NOMO-1 treated with DMSO at 0.1 percent for 48 hours (cell line): ENCODE measurements at regions not wholly inside any gene's neighbourhood (a gene's known extent, or its start where the extent isn't known, plus 50 kb on each side); places are given as distances from the start of the nearest gene placed in this dataset.

Experiments used
- DNase-seq: peaks from one replicate; lab custom pipeline; 2025; ENCODE audit not compliant: unreplicated experiment; lab: John Stamatoyannopoulos, UW

DNA sequence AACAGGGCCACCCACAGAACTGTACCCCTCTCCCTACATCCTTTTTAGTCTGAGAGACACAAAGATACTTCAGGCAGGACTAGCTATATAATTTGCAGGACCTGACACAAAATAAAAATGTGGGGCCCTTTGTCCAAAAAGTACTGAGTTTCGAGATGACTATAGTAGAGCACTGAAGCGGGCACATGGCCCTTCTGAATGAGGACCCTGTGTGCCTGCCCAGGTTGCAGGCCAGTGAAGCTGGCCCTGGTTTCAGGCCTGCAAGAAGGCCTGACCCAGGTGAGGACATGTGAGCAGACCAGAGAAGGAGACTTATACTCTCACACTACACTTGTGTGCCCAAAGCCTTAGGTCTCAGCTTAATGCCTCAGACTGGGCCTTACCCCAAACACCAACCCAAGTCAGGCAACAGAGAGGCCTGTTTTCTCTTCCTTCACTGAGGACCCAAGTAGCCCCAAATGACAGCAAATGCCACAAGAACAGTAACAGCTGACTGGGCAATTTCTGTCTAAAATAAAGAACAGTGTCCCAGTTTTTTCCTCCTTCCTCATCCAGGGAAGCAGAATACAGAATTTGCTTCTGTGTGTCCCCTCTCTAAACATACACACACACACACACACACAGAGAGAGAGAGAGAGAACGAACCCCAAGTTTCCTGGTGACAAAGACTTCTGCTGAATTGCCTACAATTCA lies 100.9 kb upstream of the ARHGEF3 start:
- no peak for DNase-seq

DNA sequence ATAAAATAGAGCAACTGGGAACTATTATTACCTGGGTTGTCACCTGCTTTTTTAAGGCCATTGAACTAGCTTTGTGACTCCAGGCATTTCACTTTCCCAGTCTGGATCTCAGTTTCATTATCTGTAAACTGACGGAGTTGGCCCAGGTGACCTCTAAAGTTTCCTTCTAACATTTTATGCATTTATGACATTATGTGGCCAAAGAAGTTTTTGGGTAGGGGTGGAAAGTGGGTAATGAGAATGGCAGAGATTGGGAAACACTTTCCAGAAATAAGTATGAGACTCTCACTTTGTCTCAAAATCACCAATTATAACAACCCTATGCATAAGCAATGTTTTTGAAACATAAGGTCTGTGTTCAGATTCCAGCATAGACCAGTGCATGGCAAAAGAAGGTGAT lies 99.1 kb upstream of the ARHGEF3 start:
- no peak for DNase-seq

- DNase-seq, result no peak
Observed at GRCh38 chr3:56899851-56900250, 98.1 kb upstream of the ARHGEF3 start.

- DNase-seq, result no peak
Observed at GRCh38 chr3:56899078-56899477, 97.3 kb upstream of the ARHGEF3 start.

DNA sequence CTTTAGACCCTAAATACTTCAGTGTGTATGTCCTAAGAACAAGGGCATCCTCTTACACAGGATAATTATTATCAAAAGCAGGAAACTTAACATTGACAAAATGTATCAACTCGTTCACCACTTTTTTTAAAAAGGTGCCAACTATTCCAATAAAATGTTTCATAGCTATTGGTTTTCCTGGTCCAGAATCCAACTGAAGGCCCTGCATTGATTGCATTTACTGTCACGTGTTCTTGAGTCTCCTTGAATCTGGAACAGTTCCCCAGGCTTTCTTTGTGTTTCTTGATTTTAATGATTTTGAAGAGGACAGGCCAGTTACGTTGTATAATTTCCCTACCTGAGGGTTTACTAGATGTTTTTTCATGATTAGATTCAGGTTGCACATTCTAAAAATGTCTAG lies 94.6 kb upstream of the ARHGEF3 start:
- no peak for DNase-seq

DNA sequence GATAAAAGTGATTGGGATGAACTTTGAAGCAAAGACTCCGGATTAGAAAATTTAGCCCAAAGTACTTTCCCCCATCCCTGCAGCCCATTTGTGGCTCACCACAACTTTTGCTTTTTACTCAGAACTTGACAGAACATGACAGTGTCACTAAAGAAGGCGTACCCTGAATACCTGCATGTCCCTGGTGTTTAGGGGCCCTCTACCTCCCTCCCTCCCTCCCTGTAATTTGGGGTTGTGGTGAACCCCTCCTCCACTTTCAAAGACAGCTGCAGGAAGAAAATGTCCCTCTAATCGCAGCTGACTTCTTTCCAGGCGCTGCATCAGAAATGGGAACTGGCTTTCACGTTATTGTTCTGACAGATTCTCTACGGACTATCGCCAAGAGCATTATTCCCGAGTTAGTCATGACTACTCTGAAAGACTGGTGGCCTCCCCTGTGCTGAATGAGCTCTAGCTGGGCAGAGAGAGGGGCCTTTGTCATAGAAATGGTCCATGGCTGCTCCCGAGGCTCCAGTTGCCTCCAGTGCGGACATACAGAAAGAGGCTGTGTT lies 93.2 kb upstream of the ARHGEF3 start:
- no peak for DNase-seq

GRCh38 chr3:56890448-56891091 lies 88.8 kb upstream of the ARHGEF3 start:
- DNase-seq, result no peak

GRCh38 chr3:56889131-56889530 lies 87.4 kb upstream of the ARHGEF3 start:
- DNase-seq, result no peak

GRCh38 chr3:56887402-56888025 lies 85.8 kb upstream of the ARHGEF3 start:
- DNase-seq, result no peak

- DNase-seq, result no peak
Observed at GRCh38 chr3:56886314-56886713, 84.6 kb upstream of the ARHGEF3 start.

DNA sequence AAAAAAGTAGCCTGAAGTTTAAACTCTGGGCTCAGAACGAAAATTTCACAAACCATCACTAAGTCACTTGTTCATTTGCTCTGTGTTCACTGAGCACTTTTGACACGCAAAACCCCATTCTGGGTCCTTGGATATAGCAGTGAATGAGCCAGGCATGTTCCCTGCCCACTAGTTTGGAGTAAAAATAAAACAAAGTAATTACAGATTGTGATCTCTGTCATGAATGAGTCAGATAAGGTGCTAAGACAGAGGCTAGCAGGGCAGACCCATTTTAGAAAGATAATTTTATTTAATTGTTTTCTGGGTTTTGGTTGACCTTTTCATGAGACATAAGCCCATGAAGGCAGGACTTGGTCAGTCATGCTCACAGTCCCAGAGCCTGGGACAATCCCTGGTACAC lies 84.1 kb upstream of the ARHGEF3 start:
- DNase-seq, result no peak

- no peak for DNase-seq
Observed at GRCh38 chr3:56885453-56885852, 83.7 kb upstream of the ARHGEF3 start.

DNA sequence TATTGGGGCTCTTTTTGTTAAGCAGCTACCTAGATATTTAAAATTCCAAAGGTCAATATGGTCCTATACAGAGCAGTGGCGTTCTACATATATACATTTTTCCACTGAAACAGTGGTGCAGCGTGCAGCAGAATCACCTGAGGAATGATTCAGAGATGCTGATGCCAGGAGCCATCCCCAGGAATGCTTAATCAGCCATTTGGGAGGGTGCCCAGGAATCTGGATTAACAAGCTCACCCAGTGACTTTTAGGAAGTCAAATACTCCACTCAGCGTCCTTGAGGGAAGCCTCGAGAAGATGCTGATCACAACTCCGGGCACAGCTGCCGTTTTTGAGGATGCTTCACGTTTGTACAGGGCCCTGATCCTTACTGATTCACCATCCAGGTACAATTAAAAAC lies 82.6 kb upstream of the ARHGEF3 start:
- no peak for DNase-seq

DNA sequence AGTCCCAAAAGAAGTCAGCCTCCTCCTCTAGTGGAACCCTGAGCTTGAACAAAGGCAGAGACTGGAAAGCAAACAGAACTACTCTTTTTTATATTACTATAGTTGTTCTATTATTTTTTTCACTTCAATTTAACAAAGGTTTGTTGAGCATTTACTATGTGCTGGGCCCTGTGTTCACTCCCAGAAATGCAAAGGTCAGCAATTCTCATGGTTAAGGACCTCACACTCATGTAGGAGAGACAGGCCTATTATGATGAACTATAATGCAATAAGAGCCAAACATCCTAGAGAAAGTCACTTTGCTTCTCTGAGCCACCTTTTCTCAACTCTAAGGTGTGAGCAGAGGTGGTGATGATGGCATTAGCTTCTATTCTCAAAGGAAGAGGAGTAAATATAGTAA lies 82.1 kb upstream of the ARHGEF3 start:
- DNase-seq, result no peak

GRCh38 chr3:56882896-56883295 lies 81.1 kb upstream of the ARHGEF3 start:
- DNase-seq, result no peak

DNA sequence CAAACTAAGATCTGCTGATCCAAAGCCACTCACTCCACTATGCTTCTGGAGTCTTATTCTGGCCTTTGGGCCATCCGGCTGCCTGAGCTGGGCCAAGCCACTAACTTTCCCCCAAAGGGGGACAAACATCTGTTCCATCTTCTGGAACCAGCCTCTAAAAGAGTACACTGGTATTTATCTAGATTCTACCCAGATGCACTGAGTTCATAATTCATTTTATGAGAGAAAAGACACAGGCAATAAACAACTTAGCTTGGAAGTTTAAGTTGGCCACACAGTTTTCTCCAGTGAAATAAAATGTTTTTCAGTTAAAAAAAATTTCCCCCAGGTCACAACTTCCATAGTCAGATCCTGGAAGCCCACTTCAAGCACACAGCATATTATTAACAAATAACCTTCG lies 80.1 kb upstream of the ARHGEF3 start:
- no peak for DNase-seq

- DNase-seq, result no peak
Observed at GRCh38 chr3:56880720-56881575, 79.2 kb upstream of the ARHGEF3 start.

- no peak for DNase-seq
Observed at GRCh38 chr3:56879436-56880215, 77.9 kb upstream of the ARHGEF3 start.

DNA sequence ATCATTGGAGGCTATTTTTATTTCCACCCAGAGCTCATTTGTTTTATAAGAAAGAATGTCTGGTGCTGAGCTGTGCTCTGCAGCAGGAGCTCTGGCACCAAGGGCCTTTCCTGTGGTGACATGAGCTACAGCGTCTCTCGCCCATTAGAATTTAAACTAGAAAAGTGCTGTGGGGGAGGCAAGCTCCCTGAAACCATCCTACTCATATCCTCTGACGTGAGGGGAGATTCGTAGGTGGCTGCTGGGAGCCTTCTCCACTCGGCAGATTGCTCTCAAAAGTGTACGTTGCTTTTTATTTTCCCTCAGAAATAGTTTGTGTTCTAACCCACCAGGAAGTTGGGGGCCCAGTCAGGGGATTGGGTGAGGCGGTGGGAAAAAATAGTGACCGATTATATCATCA lies 76.3 kb upstream of the ARHGEF3 start:
- no peak for DNase-seq

DNA sequence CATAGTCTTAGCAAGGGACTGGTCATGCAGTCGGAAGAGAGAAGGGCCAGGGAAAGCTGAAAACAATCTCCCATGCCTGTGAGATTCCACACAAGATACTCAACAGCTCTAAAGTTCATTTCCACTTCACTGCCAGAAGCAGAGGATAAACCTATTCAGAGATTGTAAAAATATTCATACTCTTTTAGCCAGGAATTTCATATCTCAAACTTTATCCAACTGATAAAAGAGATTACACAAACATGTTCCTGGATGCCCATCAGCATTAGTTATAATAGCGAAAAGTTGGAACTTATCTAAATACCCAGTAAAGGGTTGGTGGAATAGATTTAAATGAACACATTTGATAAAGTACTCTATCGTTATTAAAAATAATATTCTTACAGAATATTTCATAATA lies 75.2 kb upstream of the ARHGEF3 start:
- no peak for DNase-seq

- DNase-seq, result no peak
Observed at GRCh38 chr3:56874269-56874668, 72.5 kb upstream of the ARHGEF3 start.
